Hepatic stellate cell (primary cell): ENCODE measurements at regions not wholly inside any gene's neighbourhood (a gene's known extent, or its start where the extent isn't known, plus 50 kb on each side); places are given as distances from the start of the nearest gene placed in this dataset.
A peak's percentile ranks its signal among the peaks of the same experiment; 100 is the strongest.
"Not testable (repeated sequence)": the region's sequence is repeated elsewhere in the genome, so short reads cannot be mapped to it uniquely, and the experiment has no call there.

Experiments used
- DNase-seq: peaks from one replicate; pipeline ENCODE4 v3.0.0; 2011; ENCODE audit warnings: low spot score

GRCh38 chr9:82895822-82896110 lies 167.2 kb downstream of the RASEF start:
- DNase-seq, result no peak

GRCh38 chr9:82903503-82903902 lies 159.4 kb downstream of the RASEF start:
- peak; percentile 2 for DNase-seq

GRCh38 chr9:82911996-82912395 lies 150.9 kb downstream of the RASEF start:
- DNase-seq, result no peak

DNA sequence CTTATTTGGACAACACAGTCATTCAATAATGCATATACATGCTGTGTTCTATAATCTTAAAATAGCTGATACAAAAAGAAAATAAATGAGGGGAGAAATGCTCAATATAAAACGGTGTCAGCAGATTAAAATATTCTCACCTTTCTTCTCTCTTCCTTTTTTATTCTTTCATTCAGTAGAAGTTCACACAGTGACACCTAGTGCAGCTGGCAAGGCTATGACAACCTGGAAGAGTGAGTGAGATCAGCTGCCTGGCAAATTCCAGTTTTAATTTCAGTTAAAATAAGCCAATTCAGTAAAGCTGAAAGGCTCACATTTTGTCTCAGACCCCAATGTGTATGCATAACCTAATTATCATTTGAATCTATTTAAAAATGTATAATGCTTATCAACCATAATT lies 150.3 kb downstream of the RASEF start:
- no peak for DNase-seq

- not testable (repeated sequence) for DNase-seq
Observed at GRCh38 chr9:82916238-82916637, 146.7 kb downstream of the RASEF start.

DNA sequence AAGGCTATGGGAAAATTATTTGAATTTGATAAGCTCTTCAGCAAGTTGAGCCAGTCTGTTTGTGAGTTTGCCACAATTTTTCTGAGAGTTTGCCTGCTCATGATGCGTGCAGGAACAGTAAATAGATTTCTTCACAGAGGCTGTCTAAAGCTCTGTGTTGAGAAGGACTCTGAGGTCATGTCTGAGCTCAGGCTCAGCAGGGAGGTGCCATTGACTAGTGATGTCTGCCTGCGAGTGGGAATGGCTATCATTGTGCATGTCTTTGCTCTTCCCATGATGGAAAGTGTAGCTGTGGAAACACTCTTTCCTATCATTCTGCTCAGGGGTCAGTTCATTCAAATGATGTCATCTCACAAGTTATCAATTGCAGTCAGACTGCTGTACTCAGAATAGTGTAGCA lies 142.8 kb downstream of the RASEF start:
- DNase-seq, result no peak

DNA sequence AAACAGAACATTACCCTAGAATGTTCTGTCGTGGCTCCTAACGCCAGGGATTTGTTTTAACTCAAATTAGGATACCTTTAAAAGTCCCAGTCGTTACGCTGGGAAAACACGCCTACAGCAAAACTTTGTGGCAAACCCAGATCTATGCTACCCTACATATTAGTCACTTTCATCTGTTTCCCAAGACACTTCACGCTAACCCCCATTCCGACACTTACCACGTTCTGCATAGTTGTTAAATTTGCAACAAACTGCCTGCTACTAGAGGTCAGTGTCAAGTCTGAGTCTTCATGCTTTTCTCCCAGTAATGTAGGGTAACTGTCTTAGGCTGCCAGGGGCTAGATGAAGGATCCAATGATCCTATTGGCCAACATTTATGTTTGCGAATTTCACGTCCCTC lies 140.3 kb downstream of the RASEF start:
- no peak for DNase-seq

GRCh38 chr9:82923092-82923911 lies 139.6 kb downstream of the RASEF start:
- DNase-seq, result no peak

DNA sequence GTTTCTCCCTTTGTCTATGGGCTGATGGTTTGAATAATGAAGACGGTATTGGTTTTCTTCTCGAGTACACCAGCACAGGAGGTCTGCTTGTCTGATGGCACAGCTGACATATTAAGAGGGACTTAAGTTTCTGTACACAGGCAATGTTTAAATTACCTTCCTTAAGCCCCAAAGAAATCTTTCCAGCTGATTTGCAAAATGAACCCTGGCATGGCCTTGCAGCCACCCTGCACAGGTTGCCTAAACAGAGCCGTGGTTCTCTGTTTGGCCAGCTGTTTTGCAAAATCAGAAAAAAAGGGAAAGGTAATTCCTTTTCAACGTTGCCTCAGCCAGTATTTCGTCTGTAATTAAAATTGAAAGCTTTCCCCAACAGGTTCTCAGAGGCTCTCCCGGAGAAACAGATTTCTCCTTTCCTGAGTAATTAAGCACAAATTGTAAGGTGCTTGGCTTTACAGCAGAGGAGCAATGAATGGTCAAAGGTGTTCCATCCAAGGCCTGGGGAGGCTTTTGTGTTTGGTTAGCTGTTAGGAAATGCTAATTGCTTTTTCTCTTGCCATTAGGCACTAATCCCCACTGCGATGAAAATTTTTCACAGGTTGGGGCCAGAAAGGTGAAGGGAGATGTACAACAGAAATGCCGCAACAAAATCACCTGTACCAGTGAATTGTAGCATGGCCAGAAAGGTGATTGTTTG lies 138.9 kb downstream of the RASEF start:
- no peak for DNase-seq
